Stomach (tissue), 8 donors: ENCODE measurements at regions not wholly inside any gene's neighbourhood (a gene's known extent, or its start where the extent isn't known, plus 50 kb on each side); places are given as distances from the start of the nearest gene placed in this dataset.

ENCODE experiments used
- DNase-seq, 2 donors: peaks; one replicate each; pipeline versions ENCODE4 v3.0.0 to v3.0.0-alpha.2; 2013 to 2019
- H3K27ac ChIP-seq, 5 donors: fragments of 200-600 bp in 4 of 5; sonication (generic) in 4 of 5; one replicate each; pipeline ENCODE4 v1.5.1; 2013 to 2019; ENCODE audit warnings: mild to moderate bottlenecking in 1 of 5, moderate library complexity in 1 of 5
- H3K27me3 ChIP-seq, 3 donors: fragments of 200-600 bp; sonication (generic); one replicate each; pipeline ENCODE4 v1.5.1; 2017 to 2019; ENCODE audit warnings: mixed run types in 1 of 3
- H3K36me3 ChIP-seq, 4 donors: fragments of 200-600 bp; sonication (generic); 1 replicate in 3 of 4; 2 replicates in 1 of 4; pipeline ENCODE4 v1.5.1; 2016 to 2019
- H3K4me1 ChIP-seq, 4 donors: fragments of 200-600 bp; sonication (generic); one replicate each; pipeline ENCODE4 v1.5.1; 2016 to 2019
- H3K4me3 ChIP-seq, 4 donors: fragments of 200-600 bp; sonication (generic) in 3 of 4; one replicate each; pipeline ENCODE4 v1.5.1; 2016 to 2019; ENCODE audit warnings: mild to moderate bottlenecking in 1 of 4
- H3K9me3 ChIP-seq, 4 donors: fragments of 200-600 bp; sonication (generic); one replicate each; pipeline ENCODE4 v1.5.1; 2016 to 2019
- EP300 ChIP-seq: sonication (generic); formaldehyde crosslinking; IDR thresholded peaks from one replicate; pipeline ENCODE4 v1.6.1; 2017; ENCODE audit warnings: antibody characterized with exemption
- POLR2A ChIP-seq, 4 donors: fragments of 450-650 bp; IDR thresholded peaks; one replicate each; pipeline ENCODE4 v1.6.1; 2016; ENCODE audit warnings: antibody characterized with exemption in 4 of 4, control low read depth in 2 of 4, mild to moderate bottlenecking in 1 of 4, moderate library complexity in 1 of 4
- POLR2AphosphoS5 ChIP-seq, 3 donors: sonication (generic); formaldehyde crosslinking; IDR thresholded peaks; one replicate each; pipeline ENCODE4 v1.6.1; 2016; ENCODE audit warnings: antibody characterized with exemption in 3 of 3
- whole genome bisulfite sequencing, 5 donors: extraction: QIAGEN DNeasy Blood & Tissue Kit in 3 of 5; methylation state at CpG; one replicate each; pipeline versions ENCODE4 v1.1.5 to v1.1.7; 2013 to 2018; 5-methylcytosine and 5-hydroxymethylcytosine counted together
- intact Hi-C: fragments of 100-400 bp; cut with DNase I; formaldehyde crosslinking; loops from one replicate; pipeline ENCODE4 v1.15.1; 2023; ENCODE audit warnings: low total_unique reads
- small RNA-seq, 4 donors: library from RNA; depleted of rRNA; stranded (forward); fragments of <200 nt; gene quantifications; one replicate each; pipeline ENCODE3, GENCODE V24; 2016
- TF ChIP-seq, protein P1 (sequence below), 7 experiments: fragments of 450-650 bp in 4 of 7; fragments of 200-600 bp in 3 of 7; sonication (generic) in 3 of 7; IDR thresholded peaks; one replicate each; pipeline ENCODE4 v1.5.1; 2016 to 2019; ENCODE audit warnings: antibody characterized with exemption in 7 of 7, control low read depth in 2 of 7, mild to moderate bottlenecking in 1 of 7
- donor health status: healthy with polysubstance abuse.
- donor health status: Bipolar disorder and iron deficiency.
- donor health status: healthy.

DNA sequence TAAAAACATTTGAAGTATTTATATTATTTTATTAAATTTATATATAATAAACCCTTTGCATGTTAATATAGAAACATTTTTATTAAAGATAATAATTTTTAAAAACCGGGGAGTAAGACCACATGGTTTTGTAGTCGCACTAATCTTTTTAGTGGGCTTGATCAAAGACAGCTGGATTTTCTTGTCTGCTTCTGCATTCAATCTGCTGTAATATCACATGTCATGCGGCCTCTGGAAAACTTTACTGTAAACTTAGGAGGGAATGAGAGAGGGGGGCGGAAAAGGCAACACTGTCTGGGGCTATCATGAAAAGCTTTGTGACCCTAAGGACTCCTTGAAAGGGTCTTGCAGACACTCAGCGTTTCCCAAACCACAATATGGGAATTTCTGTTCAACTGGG lies 62.8 kb upstream of the NLGN4X start:
- H3K4me3 ChIP-seq: no peak overlapping the region
- TF ChIP-seq POLR2AphosphoS5 (IDR thresholded peaks at IDR 0.05): no peak
- TF ChIP-seq POLR2A (IDR thresholded peaks at IDR 0.05): no peak
- no peak for TF ChIP-seq EP300
- TF ChIP-seq, protein P1, sequence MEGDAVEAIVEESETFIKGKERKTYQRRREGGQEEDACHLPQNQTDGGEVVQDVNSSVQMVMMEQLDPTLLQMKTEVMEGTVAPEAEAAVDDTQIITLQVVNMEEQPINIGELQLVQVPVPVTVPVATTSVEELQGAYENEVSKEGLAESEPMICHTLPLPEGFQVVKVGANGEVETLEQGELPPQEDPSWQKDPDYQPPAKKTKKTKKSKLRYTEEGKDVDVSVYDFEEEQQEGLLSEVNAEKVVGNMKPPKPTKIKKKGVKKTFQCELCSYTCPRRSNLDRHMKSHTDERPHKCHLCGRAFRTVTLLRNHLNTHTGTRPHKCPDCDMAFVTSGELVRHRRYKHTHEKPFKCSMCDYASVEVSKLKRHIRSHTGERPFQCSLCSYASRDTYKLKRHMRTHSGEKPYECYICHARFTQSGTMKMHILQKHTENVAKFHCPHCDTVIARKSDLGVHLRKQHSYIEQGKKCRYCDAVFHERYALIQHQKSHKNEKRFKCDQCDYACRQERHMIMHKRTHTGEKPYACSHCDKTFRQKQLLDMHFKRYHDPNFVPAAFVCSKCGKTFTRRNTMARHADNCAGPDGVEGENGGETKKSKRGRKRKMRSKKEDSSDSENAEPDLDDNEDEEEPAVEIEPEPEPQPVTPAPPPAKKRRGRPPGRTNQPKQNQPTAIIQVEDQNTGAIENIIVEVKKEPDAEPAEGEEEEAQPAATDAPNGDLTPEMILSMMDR (IDR thresholded peaks at IDR 0.05): no peak
- H3K27ac ChIP-seq: no peak overlapping the region
- no peaks in the 10 kb centered on the region for H3K36me3 ChIP-seq
- WGBS, 5 donors: 49 to 67% (median 64%) methylated on average over 5 of the region's 5 CpGs
- H3K4me1 ChIP-seq: no peaks in the 10 kb centered on the region
- H3K27me3 ChIP-seq: no peaks in the 10 kb centered on the region
- intact Hi-C loops: no loop called here
- DNase-seq: peak in 1 of 2 donors; percentile 36
- H3K9me3 ChIP-seq: no peaks in the 10 kb centered on the region

DNA sequence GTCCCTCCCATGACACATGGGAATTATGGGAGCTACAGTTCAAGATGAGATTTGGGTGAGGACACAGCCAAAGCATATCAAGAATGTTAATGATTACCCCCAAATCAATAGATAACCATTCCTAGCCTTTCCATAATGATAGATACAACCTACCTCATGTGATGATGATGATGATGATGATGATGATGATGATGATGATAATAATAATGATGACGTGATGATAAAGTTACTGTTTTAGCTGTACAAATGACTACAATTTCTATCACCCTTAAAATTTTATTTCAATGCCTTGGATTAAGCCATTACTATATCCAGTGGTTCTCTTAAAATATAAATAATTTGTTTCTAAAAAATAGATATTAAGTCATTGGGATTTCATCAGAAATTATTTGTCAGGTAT lies 55.2 kb upstream of the NLGN4X start:
- Histone ChIP-seq H3K4me1 (no peaks in the 10 kb centered on the region), H3K27ac (no peak overlapping the region), H3K4me3 (no peak overlapping the region), H3K9me3 (no peaks in the 10 kb centered on the region), H3K27me3 (no peaks in the 10 kb centered on the region), H3K36me3 (no peaks in the 10 kb centered on the region)
- intact Hi-C loops: no loop called here
- TF ChIP-seq POLR2A (IDR thresholded peaks at IDR 0.05) (no peak), EP300 (no peak)
- no peak for DNase-seq
- WGBS, 5 donors: 73 to 95% (median 93%) methylated on average over 1 of the region's 1 CpG

GRCh38 chrX:6279277-6279909 lies 50.7 kb upstream of the NLGN4X start:
- TF ChIP-seq POLR2A (IDR thresholded peaks at IDR 0.05) (no peak), POLR2AphosphoS5 (IDR thresholded peaks at IDR 0.05) (no peak), EP300 (no peak)
- TF ChIP-seq, protein P1 (IDR thresholded peaks at IDR 0.05): no peak
- intact Hi-C loops: no loop called here
- Histone ChIP-seq H3K36me3 (no peaks in the 10 kb centered on the region), H3K4me1 (no peaks in the 10 kb centered on the region), H3K4me3 (no peak overlapping the region), H3K27ac (no peak overlapping the region), H3K27me3 (no peaks in the 10 kb centered on the region), H3K9me3 (no peaks in the 10 kb centered on the region)
- DNase-seq: no peak
- WGBS, 5 donors: 28 to 37% (median 32%) methylated on average over 5 of the region's 5 CpGs

Small RNA genes lying in the stretch of these regions (small RNA-seq; reads per million reads assigned to genes)
- 0.08 to 0.62 (median 0.32) reads per million in 4 donors for gene MIR4770
